IMR-90 (cell line): ENCODE measurements at regions not wholly inside any gene's neighbourhood (a gene's known extent, or its start where the extent isn't known, plus 50 kb on each side); places are given as distances from the start of the nearest gene placed in this dataset.

Source experiments
- ATAC-seq: fragments of 200-7000 bp; cut with Tn5 transposase; 2 replicates; pipeline ENCODE4 v1.9.1; 2020; ENCODE audit warnings: low read depth, mild to moderate bottlenecking, moderate library complexity
- BruUV-seq: library from RNA; stranded (reverse); fragments of 400-500 nt; replicated peaks from 2 replicates; lab custom pipeline; 2021; lab: Mats Ljungman, UMichigan
- CTCF ChIA-PET: fragments of 300-600 bp; formaldehyde crosslinking; extraction: SDS; loops from one replicate; lab custom pipeline; 2021; ENCODE audit warnings: antibody characterized with exemption; lab: Yijun Ruan, JAX
- POLR2A ChIA-PET: fragments of 300-600 bp; sonication (Branson Sonifier 250); formaldehyde crosslinking; loops from one replicate; lab custom pipeline; 2022; ENCODE audit warnings: antibody characterized with exemption; ENCODE audit not compliant: unreplicated experiment; lab: Charles Lee
- DNase-seq: peaks from one replicate; pipeline ENCODE4 v3.0.0; 2013
- H2AFZ ChIP-seq: replicated peaks from 2 replicates; pipeline ENCODE3; 2013; ENCODE audit warnings: low read length, mild to moderate bottlenecking; ENCODE audit not compliant: poor library complexity
- H2AK5ac ChIP-seq: 2 replicates; pipeline ENCODE4 v1.6.1; 2013; ENCODE audit warnings: low read depth, low read length, inconsistent platforms
- H2AK9ac ChIP-seq: replicated peaks from 2 replicates; pipeline ENCODE3; 2013; ENCODE audit warnings: mild to moderate bottlenecking, low read depth, low read length, moderate library complexity; ENCODE audit not compliant: poor library complexity
- H2BK120ac ChIP-seq: 2 replicates; pipeline ENCODE4 v1.6.1; 2013; ENCODE audit warnings: low read depth, low read length, inconsistent platforms
- H2BK15ac ChIP-seq: 3 replicates; pipeline ENCODE4 v1.6.1; 2013; ENCODE audit warnings: low read depth, low read length, inconsistent platforms
- H2BK20ac ChIP-seq: 2 replicates; pipeline ENCODE4 v1.6.1; 2013; ENCODE audit warnings: low read depth, mild to moderate bottlenecking, inconsistent platforms, low read length, moderate library complexity
- H2BK5ac ChIP-seq: 2 replicates; pipeline ENCODE4 v1.6.1; 2013; ENCODE audit warnings: mild to moderate bottlenecking, low read depth, low read length, inconsistent platforms; ENCODE audit not compliant: poor library complexity, severe bottlenecking
- H3K14ac ChIP-seq: replicated peaks from 2 replicates; pipeline ENCODE4 v1.6.1; 2013; ENCODE audit warnings: low read depth, low read length, inconsistent platforms
- H3K18ac ChIP-seq: 2 replicates; pipeline ENCODE4 v1.6.1; 2013; ENCODE audit warnings: low read depth, low read length, control low read depth
- H3K23ac ChIP-seq: 2 replicates; pipeline ENCODE4 v1.6.1; 2013; ENCODE audit warnings: low read depth, low read length, inconsistent platforms
- H3K27ac ChIP-seq: 2 replicates; pipeline ENCODE4 v1.5.1; 2013; ENCODE audit warnings: mild to moderate bottlenecking, control low read depth, low read length; ENCODE audit not compliant: insufficient read depth
- H3K27me3 ChIP-seq: 2 replicates; pipeline ENCODE4 v1.6.1; 2013; ENCODE audit warnings: low read length; ENCODE audit not compliant: control insufficient read depth, insufficient read depth
- H3K36me3 ChIP-seq: 2 replicates; pipeline ENCODE4 v1.6.1; 2013; ENCODE audit warnings: low read length, mixed read lengths; ENCODE audit not compliant: control insufficient read depth, insufficient read depth
- H3K4ac ChIP-seq: 2 replicates; pipeline ENCODE4 v1.6.1; 2013; ENCODE audit warnings: low read depth, low read length, inconsistent platforms
- H3K4me1 ChIP-seq: 2 replicates; pipeline ENCODE4 v1.6.1; 2013; ENCODE audit warnings: low read length, mixed read lengths; ENCODE audit not compliant: control insufficient read depth, insufficient read depth
- H3K4me2 ChIP-seq: 2 replicates; pipeline ENCODE4 v1.6.1; 2013; ENCODE audit warnings: low read depth, mild to moderate bottlenecking, control low read depth, low read length, moderate library complexity
- H3K4me3 ChIP-seq: 2 replicates; pipeline ENCODE4 v1.5.1; 2013; ENCODE audit warnings: low read depth, mild to moderate bottlenecking, control low read depth, low read length, moderate library complexity; ENCODE audit not compliant: insufficient read depth
- H3K56ac ChIP-seq: 2 replicates; pipeline ENCODE4 v1.6.1; 2013; ENCODE audit warnings: low read length, inconsistent platforms; ENCODE audit not compliant: insufficient read depth; ENCODE audit errors: extremely low read depth
- H3K79me1 ChIP-seq, 2 experiments: 2 replicates each; pipeline ENCODE4 v1.6.1; 2013; ENCODE audit warnings: low read length in 2 of 2, inconsistent platforms in 1 of 2, low read depth in 1 of 2
- H3K9ac ChIP-seq: 2 replicates; pipeline ENCODE4 v1.6.1; 2013; ENCODE audit warnings: low read depth, low read length, control low read depth
- H3K9me1 ChIP-seq: 2 replicates; pipeline ENCODE4 v1.6.1; 2013; ENCODE audit warnings: low read length, inconsistent platforms; ENCODE audit not compliant: insufficient read depth
- H3K9me3 ChIP-seq: 2 replicates; pipeline ENCODE4 v1.6.1; 2013; ENCODE audit warnings: low read length; ENCODE audit not compliant: control insufficient read depth, insufficient read depth
- H4K20me1 ChIP-seq: 2 replicates; pipeline ENCODE4 v1.6.1; 2013; ENCODE audit warnings: low read length, inconsistent platforms; ENCODE audit not compliant: insufficient read depth
- H4K5ac ChIP-seq: 2 replicates; pipeline ENCODE4 v1.6.1; 2013; ENCODE audit warnings: mild to moderate bottlenecking, low read depth, low read length, control low read depth
- H4K8ac ChIP-seq, 2 experiments: 2 replicates each; pipeline ENCODE4 v1.6.1; 2013; ENCODE audit warnings: low read depth in 2 of 2, low read length in 2 of 2, control low read depth in 1 of 2, inconsistent platforms in 1 of 2
- H4K91ac ChIP-seq: 2 replicates; pipeline ENCODE4 v1.6.1; 2013; ENCODE audit warnings: low read depth, low read length, inconsistent platforms; ENCODE audit not compliant: insufficient read depth
- BHLHE40 ChIP-seq: fragments of 150-350 bp; IDR thresholded peaks from 2 replicates; pipeline ENCODE4 v1.6.1; 2016; ENCODE audit warnings: mild to moderate bottlenecking, low read depth, low read length
- CEBPB ChIP-seq: IDR thresholded peaks from 2 replicates; pipeline ENCODE4 v1.6.1; 2012; ENCODE audit warnings: low read depth, low read length, improper control_type of control experiment
- CHD1 ChIP-seq: IDR thresholded peaks from 2 replicates; pipeline ENCODE4 v1.6.1; 2012; ENCODE audit warnings: low read depth, low read length, improper control_type of control experiment
- CTCF ChIP-seq: conservative IDR thresholded peaks from 2 replicates; pipeline ENCODE4 v1.5.1; 2012; ENCODE audit warnings: mild to moderate bottlenecking, low read depth, low read length, improper control_type of control experiment
- ELK1 ChIP-seq: fragments of 150-350 bp; IDR thresholded peaks from 2 replicates; pipeline ENCODE4 v1.6.1; 2016; ENCODE audit warnings: low read depth, mild to moderate bottlenecking, low read length, moderate library complexity, borderline replicate concordance
- FOS ChIP-seq: fragments of 150-350 bp; IDR thresholded peaks from 2 replicates; pipeline ENCODE4 v1.6.1; 2016; ENCODE audit warnings: low read depth, low read length
- MAFK ChIP-seq: IDR thresholded peaks from 2 replicates; pipeline ENCODE4 v1.6.1; 2012; ENCODE audit warnings: low read depth, low read length, improper control_type of control experiment
- MAZ ChIP-seq: IDR thresholded peaks from 2 replicates; pipeline ENCODE4 v1.6.1; 2012; ENCODE audit warnings: low read depth, mild to moderate bottlenecking, low read length, improper control_type of control experiment, moderate library complexity, borderline replicate concordance
- MXI1 ChIP-seq: IDR thresholded peaks from 2 replicates; pipeline ENCODE4 v1.6.1; 2012; ENCODE audit warnings: low read depth, mild to moderate bottlenecking, low read length, moderate library complexity, borderline replicate concordance
- NFE2L2 ChIP-seq: fragments of 150-350 bp; IDR thresholded peaks from 2 replicates; pipeline ENCODE4 v1.6.1; 2016; ENCODE audit warnings: low read depth, mild to moderate bottlenecking, low read length
- POLR2A ChIP-seq: IDR thresholded peaks from 2 replicates; pipeline ENCODE4 v1.6.1; 2012; ENCODE audit warnings: mild to moderate bottlenecking, low read depth, low read length
- RAD21 ChIP-seq: IDR thresholded peaks from 2 replicates; pipeline ENCODE4 v1.6.1; 2012; ENCODE audit warnings: low read length, improper control_type of control experiment
- RCOR1 ChIP-seq: IDR thresholded peaks from 2 replicates; pipeline ENCODE4 v1.6.1; 2012; ENCODE audit warnings: mild to moderate bottlenecking, low read length, improper control_type of control experiment; ENCODE audit not compliant: insufficient replicate concordance
- RFX5 ChIP-seq: IDR thresholded peaks from 2 replicates; pipeline ENCODE4 v1.8.0; 2012; ENCODE audit warnings: low read depth, mild to moderate bottlenecking, low read length, moderate library complexity
- SMC3 ChIP-seq: fragments of 150-350 bp; IDR thresholded peaks from 2 replicates; pipeline ENCODE4 v1.6.1; 2016; ENCODE audit warnings: low read depth, mild to moderate bottlenecking, antibody characterized with exemption, low read length, moderate library complexity
- USF2 ChIP-seq: fragments of 150-350 bp; IDR thresholded peaks from 2 replicates; pipeline ENCODE4 v1.6.1; 2017; ENCODE audit warnings: mild to moderate bottlenecking, antibody characterized with exemption, low read length, low read depth
- WGBS, 2 experiments: methylation state at CpG; one replicate each; pipeline versions ENCODE4 v1.1.5 to v1.1.7; 2013; ENCODE audit warnings: missing lambda C conversion rate in 2 of 2; ENCODE audit not compliant: insufficient read length in 1 of 2; ENCODE audit errors: extremely low coverage in 2 of 2; 5-methylcytosine and 5-hydroxymethylcytosine counted together
- dilution Hi-C: fragments of 300-500 bp; cut with HindIII; formaldehyde crosslinking; loops from one replicate; pipeline ENCODE4 v1.14.3; 2018; ENCODE audit warnings: low sequenced_read_pairs; ENCODE audit not compliant: unreplicated experiment
- in situ Hi-C: fragments of 300-500 bp; cut with MboI; formaldehyde crosslinking; loops from 3 replicates; pipeline ENCODE4 v1.14.3; 2019; ENCODE audit warnings: low sequenced_read_pairs, inconsistent platforms, mixed read lengths
- intact Hi-C: fragments of 100-400 bp; cut with micrococcal nuclease; formaldehyde crosslinking; loops from 2 replicates; pipeline ENCODE4 v1.10.0; 2022

GRCh38 chr5:25754895-25755294 is 1110.1 kb upstream of the CDH10 start:
- no TSS peak for BruUV-seq
- dilution Hi-C loops = no loop called here
- H2BK120ac ChIP-seq = no peak overlapping the region
- in situ Hi-C loops = no loop called here
- no peak overlapping the region for H4K5ac ChIP-seq
- DNase-seq (no peak), ATAC-seq (no peak)
- no peaks in the 10 kb centered on the region; the same call in 1 of the 2 replicates for H3K9me3 ChIP-seq
- no peak overlapping the region for H2BK15ac ChIP-seq
- no peaks in the 10 kb centered on the region for H3K36me3 ChIP-seq
- no peaks in the 10 kb centered on the region for H3K79me1 ChIP-seq
- H3K4me1 ChIP-seq = no peaks in the 10 kb centered on the region
- H3K9ac ChIP-seq = no peak overlapping the region
- no peak overlapping the region for H2AFZ ChIP-seq
- H3K14ac ChIP-seq = no peak overlapping the region
- no peaks in the 10 kb centered on the region for H3K27me3 ChIP-seq
- H2BK5ac ChIP-seq = no peak overlapping the region
- WGBS, 2 experiments = no CpG with 5 or more reads among the region's 3 CpGs
- H2AK5ac ChIP-seq = no peak overlapping the region
- no peaks in the 10 kb centered on the region for H3K9me1 ChIP-seq
- no peak overlapping the region for H4K91ac ChIP-seq
- CTCF ChIA-PET = no interaction called here
- no peak overlapping the region for H3K27ac ChIP-seq
- no peaks in the 10 kb centered on the region for H4K20me1 ChIP-seq
- H3K18ac ChIP-seq = no peak overlapping the region
- no peak overlapping the region for H3K23ac ChIP-seq
- H3K4ac ChIP-seq = no peak overlapping the region
- no peak overlapping the region for H4K8ac ChIP-seq
- no peak overlapping the region for H3K56ac ChIP-seq
- no peak for TF ChIP-seq POLR2A
- no peak for TF ChIP-seq ELK1
- no peak for TF ChIP-seq MAFK
- no peak for TF ChIP-seq RCOR1
- no peak for TF ChIP-seq CHD1
- no peak for TF ChIP-seq RFX5
- no peak for TF ChIP-seq FOS
- TF ChIP-seq BHLHE40 = no peak
- no peak for TF ChIP-seq MAZ
- TF ChIP-seq USF2 = no peak
- TF ChIP-seq RAD21 = no peak
- no peak for TF ChIP-seq SMC3
- no peak for TF ChIP-seq CEBPB
- TF ChIP-seq NFE2L2 = no peak
- TF ChIP-seq MXI1 = no peak
- TF ChIP-seq CTCF = no peak
- no peak overlapping the region for H2BK20ac ChIP-seq
- H3K4me3 ChIP-seq = no peak overlapping the region
- POLR2A ChIA-PET = no interaction called here
- intact Hi-C loops = no loop called here
- no peak overlapping the region for H3K4me2 ChIP-seq
- no peak overlapping the region for H2AK9ac ChIP-seq
